B cell (primary cell): ENCODE measurements at regions not wholly inside any gene's neighbourhood (a gene's known extent, or its start where the extent isn't known, plus 50 kb on each side); places are given as distances from the start of the nearest gene placed in this dataset.

Source experiments
- EZH2 ChIP-seq: IDR thresholded peaks from 2 replicates; pipeline ENCODE4 v1.6.1; 2012; ENCODE audit warnings: borderline replicate concordance, low read depth, mild to moderate bottlenecking, moderate library complexity, low read length; ENCODE audit not compliant: insufficient read depth, poor library complexity, severe bottlenecking
- TF ChIP-seq, protein P1 (sequence below): fragments of 200-600 bp; IDR thresholded peaks from one replicate; pipeline ENCODE4 v1.8.0; 2022; ENCODE audit warnings: antibody characterized with exemption, mild to moderate bottlenecking

- TF ChIP-seq, protein P1, sequence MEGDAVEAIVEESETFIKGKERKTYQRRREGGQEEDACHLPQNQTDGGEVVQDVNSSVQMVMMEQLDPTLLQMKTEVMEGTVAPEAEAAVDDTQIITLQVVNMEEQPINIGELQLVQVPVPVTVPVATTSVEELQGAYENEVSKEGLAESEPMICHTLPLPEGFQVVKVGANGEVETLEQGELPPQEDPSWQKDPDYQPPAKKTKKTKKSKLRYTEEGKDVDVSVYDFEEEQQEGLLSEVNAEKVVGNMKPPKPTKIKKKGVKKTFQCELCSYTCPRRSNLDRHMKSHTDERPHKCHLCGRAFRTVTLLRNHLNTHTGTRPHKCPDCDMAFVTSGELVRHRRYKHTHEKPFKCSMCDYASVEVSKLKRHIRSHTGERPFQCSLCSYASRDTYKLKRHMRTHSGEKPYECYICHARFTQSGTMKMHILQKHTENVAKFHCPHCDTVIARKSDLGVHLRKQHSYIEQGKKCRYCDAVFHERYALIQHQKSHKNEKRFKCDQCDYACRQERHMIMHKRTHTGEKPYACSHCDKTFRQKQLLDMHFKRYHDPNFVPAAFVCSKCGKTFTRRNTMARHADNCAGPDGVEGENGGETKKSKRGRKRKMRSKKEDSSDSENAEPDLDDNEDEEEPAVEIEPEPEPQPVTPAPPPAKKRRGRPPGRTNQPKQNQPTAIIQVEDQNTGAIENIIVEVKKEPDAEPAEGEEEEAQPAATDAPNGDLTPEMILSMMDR, result no peak
- TF ChIP-seq EZH2, result no peak
These were observed 1046.6 kb downstream of the CDH8 start for GRCh38 chr16:60989592-60989991.
